Tibial nerve (tissue), 4 donors: ENCODE measurements at regions not wholly inside any gene's neighbourhood (a gene's known extent, or its start where the extent isn't known, plus 50 kb on each side); places are given as distances from the start of the nearest gene placed in this dataset.

ENCODE experiments used
- DNase-seq, 2 donors: peaks; one replicate each; pipeline ENCODE4 v3.0.0-alpha.2; 2019; ENCODE audit warnings: low spot score in 2 of 2
- H3K27ac ChIP-seq, 4 donors: fragments of 200-600 bp; sonication (generic) in 3 of 4; one replicate each; pipeline ENCODE4 v1.5.1; 2017 to 2019; ENCODE audit warnings: mild to moderate bottlenecking in 1 of 4
- H3K27me3 ChIP-seq, 2 donors: fragments of 200-600 bp; sonication (generic) in 1 of 2; one replicate each; pipeline versions ENCODE4 v1.5.1 to v1.6.0; 2017 to 2019
- H3K36me3 ChIP-seq, 3 donors: fragments of 200-600 bp; sonication (generic); one replicate each; pipeline ENCODE4 v1.5.1; 2018 to 2019
- H3K4me1 ChIP-seq, 4 donors: fragments of 200-600 bp; sonication (generic) in 3 of 4; one replicate each; pipeline ENCODE4 v1.5.1; 2017 to 2019
- H3K4me3 ChIP-seq, 4 donors: fragments of 200-600 bp; sonication (generic) in 3 of 4; one replicate each; pipeline ENCODE4 v1.5.1; 2017 to 2019; ENCODE audit warnings: mild to moderate bottlenecking in 1 of 4, moderate library complexity in 1 of 4
- H3K9me3 ChIP-seq, 4 donors: fragments of 200-600 bp; sonication (generic) in 3 of 4; one replicate each; pipeline ENCODE4 v1.5.1; 2017 to 2019
- EP300 ChIP-seq, 2 donors: sonication (generic); formaldehyde crosslinking; IDR thresholded peaks; one replicate each; pipeline ENCODE4 v1.6.1; 2017; ENCODE audit warnings: antibody characterized with exemption in 2 of 2, mild to moderate bottlenecking in 1 of 2
- POLR2A ChIP-seq, 2 donors: fragments of 450-650 bp; IDR thresholded peaks; one replicate each; pipeline ENCODE4 v1.6.1; 2017; ENCODE audit warnings: antibody characterized with exemption in 2 of 2, mild to moderate bottlenecking in 2 of 2, moderate library complexity in 2 of 2
- WGBS, 2 donors: methylation state at CpG; one replicate each; pipeline ENCODE4 v1.1.5; 2018; 5-methylcytosine and 5-hydroxymethylcytosine counted together
- TF ChIP-seq, protein P1 (sequence below), 5 experiments: fragments of 200-600 bp in 3 of 5; fragments of 450-650 bp in 2 of 5; sonication (generic) in 3 of 5; IDR thresholded peaks; one replicate each; pipeline ENCODE4 v1.5.1; 2016 to 2019; ENCODE audit warnings: antibody characterized with exemption in 5 of 5, mild to moderate bottlenecking in 3 of 5, moderate library complexity in 2 of 5

DNA sequence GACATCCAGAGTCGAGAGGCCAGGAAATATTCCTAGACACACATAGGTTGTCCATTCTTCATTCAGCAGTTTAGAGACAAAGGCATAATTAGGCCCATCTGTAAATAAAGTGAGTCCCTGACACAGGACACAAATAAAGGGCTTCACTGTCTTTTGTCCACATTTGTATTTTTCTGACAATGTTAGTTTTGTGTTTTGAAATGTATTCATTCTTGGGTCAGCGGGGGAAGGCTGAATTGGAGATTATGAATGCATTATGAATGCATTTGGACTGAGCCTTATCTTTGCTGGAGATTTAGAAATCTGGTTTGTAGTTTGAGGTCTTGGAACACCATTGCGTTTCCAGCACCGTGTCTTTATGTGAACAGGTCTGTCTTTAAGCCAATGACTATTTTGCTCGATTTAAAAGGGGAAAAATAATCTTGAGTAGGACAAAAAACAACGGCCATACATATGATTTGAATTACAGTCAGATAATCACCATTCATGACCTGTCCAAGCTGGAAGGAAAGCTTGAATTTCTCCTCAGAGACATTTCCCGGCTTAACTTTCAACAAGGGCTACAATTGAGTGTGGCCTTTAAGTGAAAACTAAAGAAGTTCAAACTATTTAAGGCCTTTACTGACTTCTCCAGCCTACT, 334.8 kb downstream of the WDR11 start:
- Histone ChIP-seq H3K27me3 (no peaks in the 10 kb centered on the region), H3K36me3 (no peaks in the 10 kb centered on the region), H3K9me3 (no peaks in the 10 kb centered on the region), H3K4me1 (peaks cover 0 to 7% (median 0%) of the 10 kb centered on the region in 4 donors), H3K4me3 (no peak overlapping the region), H3K27ac (peak overlapping the region in 2 of 4 donors; percentile 1 to 30)
- WGBS, 2 donors, result 35% methylated on average over 7 of the region's 7 CpGs
- DNase-seq, result no peak
- no peak for TF ChIP-seq EP300 (IDR thresholded peaks at IDR 0.05)
- TF ChIP-seq, protein P1, sequence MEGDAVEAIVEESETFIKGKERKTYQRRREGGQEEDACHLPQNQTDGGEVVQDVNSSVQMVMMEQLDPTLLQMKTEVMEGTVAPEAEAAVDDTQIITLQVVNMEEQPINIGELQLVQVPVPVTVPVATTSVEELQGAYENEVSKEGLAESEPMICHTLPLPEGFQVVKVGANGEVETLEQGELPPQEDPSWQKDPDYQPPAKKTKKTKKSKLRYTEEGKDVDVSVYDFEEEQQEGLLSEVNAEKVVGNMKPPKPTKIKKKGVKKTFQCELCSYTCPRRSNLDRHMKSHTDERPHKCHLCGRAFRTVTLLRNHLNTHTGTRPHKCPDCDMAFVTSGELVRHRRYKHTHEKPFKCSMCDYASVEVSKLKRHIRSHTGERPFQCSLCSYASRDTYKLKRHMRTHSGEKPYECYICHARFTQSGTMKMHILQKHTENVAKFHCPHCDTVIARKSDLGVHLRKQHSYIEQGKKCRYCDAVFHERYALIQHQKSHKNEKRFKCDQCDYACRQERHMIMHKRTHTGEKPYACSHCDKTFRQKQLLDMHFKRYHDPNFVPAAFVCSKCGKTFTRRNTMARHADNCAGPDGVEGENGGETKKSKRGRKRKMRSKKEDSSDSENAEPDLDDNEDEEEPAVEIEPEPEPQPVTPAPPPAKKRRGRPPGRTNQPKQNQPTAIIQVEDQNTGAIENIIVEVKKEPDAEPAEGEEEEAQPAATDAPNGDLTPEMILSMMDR (IDR thresholded peaks at IDR 0.05), result no peak
- no peak for TF ChIP-seq POLR2A (IDR thresholded peaks at IDR 0.05)

DNA sequence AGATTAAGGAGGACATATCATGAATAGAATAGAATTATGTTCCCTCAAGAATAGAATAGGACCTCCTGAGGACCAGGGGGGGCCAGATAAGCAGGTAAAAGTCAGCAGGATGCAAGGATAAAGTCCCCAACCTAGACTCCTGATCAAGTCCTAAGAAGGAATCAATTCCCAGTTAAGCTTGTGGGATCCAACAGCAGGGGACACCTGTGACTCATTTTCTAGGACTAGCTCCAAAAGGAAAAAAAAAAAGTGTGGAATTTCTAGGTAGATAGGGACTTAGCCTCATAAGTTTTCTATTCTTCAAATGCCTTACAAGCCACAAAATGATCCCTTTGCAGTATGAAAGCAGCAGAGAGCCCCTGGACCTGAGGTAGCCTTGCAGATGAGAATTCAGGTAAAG, 336.2 kb downstream of the WDR11 start:
- H3K4me1 ChIP-seq, result peaks cover 0 to 7% (median 0%) of the 10 kb centered on the region in 4 donors
- H3K27ac ChIP-seq, result peak overlapping the region in 1 of 4 donors; percentile 30
- H3K9me3 ChIP-seq, result no peaks in the 10 kb centered on the region
- no peaks in the 10 kb centered on the region for H3K36me3 ChIP-seq
- TF ChIP-seq EP300 (IDR thresholded peaks at IDR 0.05) (no peak), POLR2A (IDR thresholded peaks at IDR 0.05) (no peak)
- TF ChIP-seq, protein P1 (IDR thresholded peaks at IDR 0.05), result no peak
- H3K27me3 ChIP-seq, result no peaks in the 10 kb centered on the region
- no peak overlapping the region for H3K4me3 ChIP-seq
- DNase-seq, result no peak

DNA sequence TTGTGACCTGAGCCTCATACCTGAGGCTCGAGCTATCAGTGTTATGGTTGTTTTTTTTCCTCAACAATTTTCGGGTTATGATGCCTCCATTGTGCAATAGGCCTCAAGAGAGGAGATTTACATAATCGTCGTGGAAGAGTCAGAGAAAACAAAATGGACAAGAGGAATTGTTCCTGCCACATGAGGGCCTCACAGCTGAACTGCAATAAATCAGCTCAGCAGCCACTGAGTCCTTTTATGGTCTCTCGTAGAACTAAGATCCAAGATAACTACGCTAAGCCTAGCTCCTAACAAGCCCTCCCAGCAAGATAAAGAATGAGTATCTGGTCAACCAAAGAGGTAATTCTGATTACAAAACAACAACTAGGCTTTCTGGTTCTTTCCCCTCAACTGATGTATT, 336.8 kb downstream of the WDR11 start:
- Histone ChIP-seq H3K27me3 (no peaks in the 10 kb centered on the region), H3K4me1 (peaks cover 0 to 7% (median 0%) of the 10 kb centered on the region in 4 donors), H3K4me3 (no peak overlapping the region), H3K27ac (no peak overlapping the region), H3K36me3 (no peaks in the 10 kb centered on the region), H3K9me3 (no peaks in the 10 kb centered on the region)
- 40 to 42% methylated on average over 6 of the region's 6 CpGs for WGBS, 2 donors
- peak; percentile 19 to 74 for DNase-seq
- peak in 1 of 2 donors; percentile 86 for TF ChIP-seq EP300 (IDR thresholded peaks at IDR 0.05)
- TF ChIP-seq, protein P1 (IDR thresholded peaks at IDR 0.05), result no peak

DNA sequence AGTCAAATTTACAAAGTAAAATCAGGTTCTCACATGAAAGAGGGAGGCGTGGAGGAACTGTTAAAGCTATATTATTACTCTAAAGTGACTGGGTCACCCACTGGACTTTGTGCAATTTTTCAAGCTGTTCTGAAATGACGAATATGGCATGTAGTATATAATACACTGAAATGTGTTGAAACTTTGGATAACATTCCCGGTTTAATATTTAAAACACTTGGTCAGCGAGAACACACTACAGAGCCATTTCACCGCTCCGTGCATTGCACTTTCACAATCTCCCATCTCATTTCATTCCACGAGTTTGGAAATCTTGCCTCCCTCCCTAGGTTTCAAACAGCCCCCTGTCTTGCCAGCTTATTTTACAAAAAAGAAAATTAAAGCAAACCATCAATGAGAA, 337.9 kb downstream of the WDR11 start:
- Histone ChIP-seq H3K4me3 (no peak overlapping the region), H3K4me1 (peaks cover 0 to 7% (median 0%) of the 10 kb centered on the region in 4 donors), H3K36me3 (no peaks in the 10 kb centered on the region), H3K9me3 (no peaks in the 10 kb centered on the region), H3K27ac (no peak overlapping the region), H3K27me3 (no peaks in the 10 kb centered on the region)
- 74 to 82% methylated on average over 7 of the region's 7 CpGs for WGBS, 2 donors
- TF ChIP-seq EP300 (IDR thresholded peaks at IDR 0.05) (no peak), POLR2A (IDR thresholded peaks at IDR 0.05) (no peak)
- TF ChIP-seq, protein P1 (IDR thresholded peaks at IDR 0.05), result no peak
- no peak for DNase-seq

- WGBS, 2 donors, result 64 to 66% methylated on average over 8 to 10 of the region's 10 CpGs
- Histone ChIP-seq H3K27ac (no peak overlapping the region), H3K4me3 (no peak overlapping the region), H3K9me3 (no peaks in the 10 kb centered on the region), H3K36me3 (no peaks in the 10 kb centered on the region), H3K27me3 (no peaks in the 10 kb centered on the region), H3K4me1 (no peaks in the 10 kb centered on the region)
- DNase-seq, result no peak
- TF ChIP-seq POLR2A (IDR thresholded peaks at IDR 0.05) (no peak), EP300 (IDR thresholded peaks at IDR 0.05) (no peak)
- TF ChIP-seq, protein P1 (IDR thresholded peaks at IDR 0.05), result no peak
These were observed 343.7 kb downstream of the WDR11 start for GRCh38 chr10:121194696-121195523.
